GM12875 (cell line): ENCODE measurements at regions not wholly inside any gene's neighbourhood (a gene's known extent, or its start where the extent isn't known, plus 50 kb on each side); places are given as distances from the start of the nearest gene placed in this dataset.

Experiments used
- H3K4me3 ChIP-seq: one replicate; pipeline ENCODE4 v1.5.1; 2011; ENCODE audit warnings: low read depth, low read length, control low read depth
- TF ChIP-seq, protein P1 (sequence below): IDR thresholded peaks from 2 replicates; pipeline ENCODE4 v1.5.1; 2011; ENCODE audit warnings: low read depth, mild to moderate bottlenecking, control low read depth, inconsistent platforms, low read length, moderate library complexity, borderline replicate concordance; ENCODE audit not compliant: insufficient read depth

DNA sequence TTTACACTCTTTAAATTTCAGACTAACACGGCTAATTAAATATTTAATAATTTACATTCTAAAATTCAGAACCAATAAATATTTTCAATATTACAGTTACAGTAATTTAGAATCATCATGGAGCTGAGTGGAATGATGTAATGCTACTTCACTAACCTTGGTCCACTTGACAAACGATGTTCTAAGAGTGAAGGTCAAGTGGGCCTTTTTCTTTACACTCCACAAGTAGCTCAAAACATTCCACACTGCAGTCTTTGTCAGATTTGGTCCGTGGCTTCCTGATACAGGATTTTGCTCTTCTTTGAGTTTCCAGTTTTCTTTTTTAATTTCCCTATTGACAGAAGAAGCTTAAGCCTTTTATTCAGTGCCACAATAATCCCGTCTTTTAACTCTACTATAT, 164.6 kb upstream of the NRIP1 start:
- TF ChIP-seq, protein P1, sequence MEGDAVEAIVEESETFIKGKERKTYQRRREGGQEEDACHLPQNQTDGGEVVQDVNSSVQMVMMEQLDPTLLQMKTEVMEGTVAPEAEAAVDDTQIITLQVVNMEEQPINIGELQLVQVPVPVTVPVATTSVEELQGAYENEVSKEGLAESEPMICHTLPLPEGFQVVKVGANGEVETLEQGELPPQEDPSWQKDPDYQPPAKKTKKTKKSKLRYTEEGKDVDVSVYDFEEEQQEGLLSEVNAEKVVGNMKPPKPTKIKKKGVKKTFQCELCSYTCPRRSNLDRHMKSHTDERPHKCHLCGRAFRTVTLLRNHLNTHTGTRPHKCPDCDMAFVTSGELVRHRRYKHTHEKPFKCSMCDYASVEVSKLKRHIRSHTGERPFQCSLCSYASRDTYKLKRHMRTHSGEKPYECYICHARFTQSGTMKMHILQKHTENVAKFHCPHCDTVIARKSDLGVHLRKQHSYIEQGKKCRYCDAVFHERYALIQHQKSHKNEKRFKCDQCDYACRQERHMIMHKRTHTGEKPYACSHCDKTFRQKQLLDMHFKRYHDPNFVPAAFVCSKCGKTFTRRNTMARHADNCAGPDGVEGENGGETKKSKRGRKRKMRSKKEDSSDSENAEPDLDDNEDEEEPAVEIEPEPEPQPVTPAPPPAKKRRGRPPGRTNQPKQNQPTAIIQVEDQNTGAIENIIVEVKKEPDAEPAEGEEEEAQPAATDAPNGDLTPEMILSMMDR = no peak
- no peak overlapping the region for H3K4me3 ChIP-seq

DNA sequence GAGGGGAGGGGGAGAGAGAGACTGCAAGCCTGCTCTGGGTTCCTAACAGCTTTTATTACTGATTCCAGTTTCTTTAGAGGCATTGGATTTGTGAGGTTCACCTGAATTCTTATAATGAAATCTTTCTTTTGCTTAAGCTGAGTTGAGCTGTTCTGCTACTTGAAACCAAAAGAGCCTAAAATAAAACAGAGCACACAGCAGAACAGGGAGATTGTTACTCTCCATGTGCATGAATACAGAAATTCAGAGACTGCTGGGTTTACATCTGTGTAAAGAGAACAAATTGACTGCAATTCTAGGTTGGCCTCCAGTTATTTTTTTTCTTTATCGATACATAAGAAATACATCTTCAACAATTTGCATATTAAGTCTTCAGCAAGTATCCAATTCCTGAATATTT, 168.8 kb upstream of the NRIP1 start:
- H3K4me3 ChIP-seq = no peak overlapping the region
- TF ChIP-seq, protein P1 = no peak

DNA sequence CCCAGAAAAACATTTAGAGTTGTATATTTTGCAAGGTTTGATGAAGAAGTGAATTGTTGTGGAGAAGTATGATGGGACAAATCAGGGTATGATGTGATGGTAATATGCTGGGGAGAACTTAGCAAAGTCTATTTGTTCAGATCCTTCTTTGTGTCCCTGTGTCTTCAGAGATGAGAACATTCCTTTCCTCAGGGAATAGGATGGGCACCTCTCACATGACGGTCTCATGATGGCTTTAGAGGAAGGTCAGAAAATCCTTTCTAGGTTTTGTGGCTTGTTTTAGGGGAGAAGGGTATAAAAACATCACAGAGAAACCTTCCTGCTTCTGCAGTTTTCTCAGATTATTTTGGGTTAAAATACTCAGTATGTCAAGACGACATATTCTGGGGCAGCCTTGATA, 171.3 kb upstream of the NRIP1 start:
- TF ChIP-seq, protein P1 = no peak
- no peak overlapping the region for H3K4me3 ChIP-seq

DNA sequence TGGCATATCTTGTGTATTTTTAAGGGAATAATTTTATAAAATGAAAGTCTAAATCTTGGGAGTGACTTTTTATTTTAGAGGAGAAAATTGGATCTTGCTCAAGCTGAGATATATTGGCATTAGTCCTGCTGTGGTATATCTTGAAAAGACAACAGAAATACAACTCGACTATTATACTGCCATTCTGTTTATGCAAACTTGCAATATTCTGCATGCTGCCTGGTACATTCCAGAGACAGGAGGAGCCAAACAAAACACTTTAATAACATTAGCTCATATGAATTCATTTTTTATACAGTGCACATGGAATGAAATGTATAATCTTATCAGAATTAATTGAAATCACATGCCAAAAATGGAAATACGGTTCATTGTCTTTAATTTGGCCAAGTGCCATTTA, 176.0 kb upstream of the NRIP1 start:
- no peak overlapping the region for H3K4me3 ChIP-seq
- TF ChIP-seq, protein P1 = no peak

DNA sequence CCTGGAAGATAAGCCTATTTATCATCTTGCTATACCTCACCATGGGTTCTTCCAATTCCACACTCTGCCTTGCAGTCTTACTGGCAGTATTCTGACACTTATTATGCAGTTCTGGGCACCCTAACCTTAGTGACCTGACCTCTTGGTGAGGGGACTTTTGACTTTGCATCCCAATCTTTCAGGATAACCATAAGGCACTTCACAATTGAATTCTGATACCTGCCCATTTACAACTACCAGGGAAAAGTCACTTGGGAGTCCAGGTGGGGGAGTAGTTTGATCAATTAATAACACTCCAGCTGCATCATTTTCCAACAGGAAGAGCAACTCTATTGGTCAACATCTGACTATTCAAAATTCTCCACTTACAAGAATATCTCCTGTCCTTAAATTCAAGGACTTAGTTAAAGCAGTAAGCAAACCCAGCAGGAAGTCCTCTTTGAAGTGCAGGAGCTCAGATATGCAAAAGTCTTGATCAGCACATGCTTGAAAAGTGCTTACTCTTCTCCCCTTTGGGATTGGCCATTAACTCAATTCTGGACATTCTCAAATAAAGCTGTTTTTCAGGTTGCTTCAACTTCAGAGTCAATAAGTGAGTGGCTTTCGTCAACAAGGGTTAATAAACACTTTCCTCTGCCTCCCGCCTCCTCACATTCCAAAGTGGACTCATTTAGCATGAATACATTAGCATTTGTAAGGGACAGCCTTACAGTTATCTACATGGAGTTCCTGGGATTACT, 177.4 kb upstream of the NRIP1 start:
- H3K4me3 ChIP-seq = no peak overlapping the region
- TF ChIP-seq, protein P1 = no peak

DNA sequence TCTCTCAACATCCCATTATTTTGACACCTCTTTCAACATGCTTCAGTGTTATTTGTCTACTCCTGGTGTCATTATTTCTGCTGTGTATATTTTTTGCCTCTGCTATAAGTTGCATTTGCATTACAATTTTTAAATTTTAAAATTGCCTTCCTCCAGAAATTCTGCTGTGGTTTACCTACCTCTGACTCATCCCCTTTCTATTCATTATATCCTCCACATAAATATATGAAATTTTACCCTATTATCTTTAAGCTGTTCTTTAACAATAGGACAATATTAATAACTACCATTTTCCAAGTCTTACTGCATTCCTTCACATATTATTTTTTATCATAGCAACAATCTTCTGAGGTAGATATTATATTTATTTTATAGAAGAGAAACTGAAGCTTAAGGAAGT, 178.1 kb upstream of the NRIP1 start:
- TF ChIP-seq, protein P1 = no peak
- no peak overlapping the region for H3K4me3 ChIP-seq

DNA sequence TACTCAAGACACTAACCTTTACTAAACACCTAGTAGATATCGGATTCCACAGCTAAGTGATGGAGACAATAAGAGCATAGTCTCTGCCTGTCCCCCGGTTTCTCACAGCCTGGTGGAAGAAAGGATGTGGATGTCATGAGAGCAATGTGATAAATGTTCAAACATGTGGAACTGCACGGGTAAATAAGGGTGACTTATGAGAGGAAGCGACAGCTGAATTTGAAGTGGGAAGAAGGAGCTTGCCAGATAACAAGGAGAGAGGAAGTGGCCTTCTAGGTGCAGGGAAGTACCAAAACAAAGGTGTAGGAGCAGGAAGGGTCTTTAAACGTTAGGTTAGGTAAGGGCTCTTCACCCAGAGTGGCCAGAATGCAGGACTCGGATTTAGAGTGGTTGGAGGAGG, 178.6 kb upstream of the NRIP1 start:
- H3K4me3 ChIP-seq = no peak overlapping the region
- TF ChIP-seq, protein P1 = no peak
